ENCODE measurements at regions not wholly inside any gene's neighbourhood (a gene's known extent, or its start where the extent isn't known, plus 50 kb on each side); places are given as distances from the start of the nearest gene placed in this dataset.
"Not testable (repeated sequence)": the region's sequence is repeated elsewhere in the genome, so short reads cannot be mapped to it uniquely, and the experiment has no call there.

DNA sequence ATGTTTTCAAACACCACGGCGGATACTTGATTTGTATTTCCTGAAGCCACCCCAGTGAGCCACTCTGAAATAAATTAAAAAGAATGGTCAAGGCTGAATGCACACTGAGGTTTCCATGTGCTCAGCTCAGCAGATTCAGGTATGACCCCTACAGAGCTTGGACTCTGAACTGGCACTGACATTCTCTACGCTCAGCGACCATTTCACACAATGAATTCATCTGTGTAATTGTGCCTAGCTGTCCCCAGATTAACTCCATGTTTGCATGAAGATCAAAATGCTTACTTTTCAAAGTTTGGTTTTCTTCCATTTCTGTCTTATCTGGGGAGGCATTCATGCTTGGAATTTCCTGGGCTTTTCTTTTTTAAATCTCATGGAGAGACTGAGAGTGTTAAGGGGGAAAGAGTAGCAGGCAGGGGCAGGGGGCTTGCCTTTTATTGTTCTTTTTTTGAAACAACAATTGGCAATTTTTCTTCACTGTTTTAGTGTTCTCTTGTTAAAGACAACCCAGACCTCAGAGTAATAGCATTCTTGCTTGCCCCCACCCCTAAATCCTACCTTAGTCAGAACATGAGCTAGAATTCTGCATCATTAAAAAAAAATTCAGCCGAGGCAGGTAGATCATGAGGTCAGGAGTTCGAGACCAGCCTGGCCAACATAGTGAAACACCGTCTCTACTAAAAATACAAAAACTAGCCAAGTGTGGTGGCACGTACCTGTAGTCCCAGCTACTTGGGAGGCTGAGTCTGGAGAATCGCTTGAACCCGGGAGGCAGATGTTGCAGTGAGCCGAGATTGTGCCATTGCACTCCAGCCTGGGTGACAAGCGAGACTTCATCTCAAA, 85.5 kb upstream of the HNF1B start:
- intact Hi-C loops (cut with micrococcal nuclease) = no loop called here
- DNase-seq = no peak
- ATAC-seq = no peak

GRCh38 chr17:37829592-37830123, 84.8 kb upstream of the HNF1B start:
- ATAC-seq (no peak), DNase-seq (no peak)
- intact Hi-C loops (cut with micrococcal nuclease) = no loop called here

DNA sequence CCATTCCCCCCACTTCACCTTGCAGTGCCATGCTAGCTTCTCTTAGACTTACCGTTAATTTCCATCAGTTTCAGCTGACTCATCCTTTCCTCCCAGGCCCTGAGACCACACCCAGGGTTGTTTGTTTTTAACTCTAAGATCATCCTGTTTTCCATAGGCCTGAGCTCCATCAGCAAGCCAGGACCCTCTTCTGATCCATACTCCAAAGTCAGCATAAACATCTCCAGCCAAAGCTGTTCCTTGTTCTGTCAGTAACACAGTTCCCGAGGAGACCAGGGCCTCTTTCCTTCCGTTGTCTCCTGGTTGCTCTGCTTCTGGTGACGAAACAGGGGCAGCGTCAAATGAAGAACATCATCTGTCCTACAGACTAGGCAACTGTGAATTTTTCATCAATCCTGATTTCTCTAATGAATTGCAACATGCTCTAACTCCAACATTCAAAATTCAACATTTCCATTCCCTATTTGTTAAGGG, 83.8 kb upstream of the HNF1B start:
- DNase-seq (peak; percentile 28), ATAC-seq (peak; percentile 41)
- intact Hi-C loops (cut with micrococcal nuclease) = no loop called here

GRCh38 chr17:37827905-37828650, 83.2 kb upstream of the HNF1B start:
- DNase-seq = no peak
- ATAC-seq = no peak
- intact Hi-C loops (cut with micrococcal nuclease) = no loop called here

- DNase-seq = peak; percentile 41
- ATAC-seq = peak; percentile 58
- intact Hi-C loops (cut with micrococcal nuclease) = no loop called here
These were observed 81.9 kb upstream of the HNF1B start for GRCh38 chr17:37826497-37827430.

DNA sequence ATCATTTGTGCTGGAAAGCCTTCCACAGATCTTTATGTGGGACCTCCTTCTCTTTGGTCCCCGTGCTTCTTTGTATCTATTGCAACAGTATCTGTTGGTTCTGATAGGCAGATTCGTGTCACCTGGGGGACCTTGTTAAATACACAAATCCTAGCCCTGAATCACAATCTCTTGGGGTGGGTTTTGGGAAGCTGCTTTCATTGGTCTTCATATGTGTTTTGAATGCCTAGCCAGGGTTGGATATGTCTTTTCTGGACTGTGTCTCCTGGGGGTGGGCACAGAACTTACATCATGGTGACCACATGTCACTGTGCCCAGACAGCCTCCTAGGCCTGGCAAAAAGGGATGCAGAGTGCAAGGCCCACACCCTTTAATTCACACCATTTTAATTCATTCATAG, 81.0 kb upstream of the HNF1B start:
- intact Hi-C loops (cut with micrococcal nuclease) = no loop called here
- DNase-seq = no peak
- no peak for ATAC-seq

GRCh38 chr17:37824534-37825485, 80.0 kb upstream of the HNF1B start:
- DNase-seq (no peak), ATAC-seq (peak; percentile 25)
- intact Hi-C loops (cut with micrococcal nuclease) = no loop called here

DNA sequence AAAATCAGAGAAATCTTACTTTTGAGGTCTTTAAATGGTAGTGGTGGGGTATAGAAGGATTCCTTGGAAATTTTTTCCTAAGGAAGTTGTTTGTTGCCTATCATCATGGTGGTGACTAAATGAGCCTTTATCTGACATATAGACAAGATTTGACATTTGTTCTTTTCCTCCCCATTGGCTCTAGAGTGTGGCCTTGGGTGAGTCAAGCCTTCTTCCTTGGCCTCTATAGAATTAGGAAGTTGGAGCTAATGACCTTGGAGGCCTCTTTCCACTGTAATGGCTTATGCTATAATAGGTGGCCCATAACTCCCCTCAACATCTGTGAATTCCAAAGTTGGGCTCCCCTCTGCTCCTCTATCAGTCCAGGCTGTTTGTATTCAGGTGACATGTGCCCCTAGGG, 79.1 kb upstream of the HNF1B start:
- no peak for ATAC-seq
- intact Hi-C loops (cut with micrococcal nuclease) = no loop called here
- no peak for DNase-seq

DNA sequence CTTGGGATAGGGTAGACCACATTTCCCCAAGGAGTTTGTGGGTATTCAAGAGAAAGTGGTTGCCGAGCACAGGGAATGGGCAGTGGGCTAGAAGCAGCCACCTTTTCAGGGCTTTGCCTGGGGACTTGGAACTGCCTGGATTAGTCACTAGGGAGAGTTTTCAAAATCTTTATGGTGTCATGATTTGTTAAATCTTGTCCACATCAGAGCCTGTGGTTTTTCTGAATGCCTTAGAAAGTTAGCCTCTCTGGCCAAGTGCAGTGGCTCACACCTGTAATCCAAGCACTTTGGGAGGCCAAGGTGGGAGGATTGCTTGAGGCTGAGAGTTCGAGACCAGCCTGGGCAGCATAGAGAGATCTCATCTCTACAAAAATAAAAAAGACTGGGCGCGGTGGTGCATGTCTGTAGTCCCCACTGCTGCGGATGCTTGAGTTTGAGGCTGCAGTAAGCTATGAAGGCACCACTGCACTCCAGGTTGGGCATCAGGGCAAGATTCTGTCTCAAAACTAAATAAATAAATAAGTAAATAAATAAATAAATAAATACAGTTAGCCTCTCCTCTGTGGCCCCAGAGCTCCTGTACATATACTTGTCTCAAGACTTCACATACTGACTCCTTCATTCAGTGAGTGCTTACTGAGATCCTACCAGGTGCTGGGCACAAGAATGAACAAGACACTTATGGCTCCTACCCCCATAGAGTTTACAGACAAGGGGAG, 76.3 kb upstream of the HNF1B start:
- ATAC-seq (no peak), DNase-seq (no peak)
- intact Hi-C loops (cut with micrococcal nuclease) = no loop called here

GRCh38 chr17:37820313-37820994, 75.6 kb upstream of the HNF1B start:
- intact Hi-C loops (cut with micrococcal nuclease) = no loop called here
- DNase-seq = no peak
- ATAC-seq = no peak

DNA sequence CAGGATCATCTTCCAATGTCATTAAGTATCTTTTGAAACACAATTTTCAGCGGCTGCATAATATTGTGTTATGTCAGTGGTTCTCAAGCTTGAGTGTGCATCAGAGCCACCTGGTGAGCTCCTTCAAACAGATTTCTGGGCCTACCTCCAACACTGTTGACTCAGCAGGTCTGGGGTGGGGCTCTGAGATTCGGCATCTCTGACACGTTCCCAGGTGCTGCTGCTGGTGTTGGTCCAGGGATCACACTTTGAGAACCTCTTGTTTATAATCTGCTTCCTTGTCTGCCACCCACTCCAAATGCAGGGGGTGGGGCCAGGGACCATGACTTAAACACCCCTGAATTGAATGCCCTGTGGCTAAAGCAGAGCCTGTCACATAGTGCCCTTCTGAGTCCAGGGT, 73.8 kb upstream of the HNF1B start:
- intact Hi-C loops (cut with micrococcal nuclease) = no loop called here
- ATAC-seq (no peak), DNase-seq (no peak)

GRCh38 chr17:37816950-37817349, 72.1 kb upstream of the HNF1B start:
- DNase-seq (no peak), ATAC-seq (no peak)
- intact Hi-C loops (cut with micrococcal nuclease) = no loop called here

- intact Hi-C loops (cut with micrococcal nuclease) = no loop called here
- ATAC-seq = no peak
- DNase-seq = no peak
These were observed 70.7 kb upstream of the HNF1B start for GRCh38 chr17:37815536-37815935.

DNA sequence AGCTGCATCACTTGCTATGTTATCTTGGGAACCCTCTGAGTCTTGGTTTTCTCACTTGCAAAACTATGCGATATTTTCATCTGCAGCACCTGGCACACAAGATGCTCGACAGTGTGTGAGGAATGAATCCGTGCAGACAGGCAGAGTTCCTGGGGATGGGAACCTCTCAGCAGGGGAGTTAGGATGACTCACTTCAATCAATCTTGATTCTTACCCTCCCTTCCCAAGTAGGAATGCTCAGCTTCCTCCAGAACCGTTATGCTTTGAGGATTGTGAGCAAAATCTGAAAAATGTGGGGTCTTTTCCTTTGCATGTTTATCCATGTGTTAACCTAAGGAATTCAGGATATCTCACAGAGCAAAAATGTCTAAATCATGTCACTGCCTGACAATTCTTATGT, 68.9 kb upstream of the HNF1B start:
- ATAC-seq = no peak
- no peak for DNase-seq
- intact Hi-C loops (cut with micrococcal nuclease) = no loop called here

- intact Hi-C loops (cut with micrococcal nuclease); ATAC-seq; DNase-seq: not testable (repeated sequence)
These were observed 64.0 kb upstream of the HNF1B start for GRCh38 chr17:37808846-37809245.

DNA sequence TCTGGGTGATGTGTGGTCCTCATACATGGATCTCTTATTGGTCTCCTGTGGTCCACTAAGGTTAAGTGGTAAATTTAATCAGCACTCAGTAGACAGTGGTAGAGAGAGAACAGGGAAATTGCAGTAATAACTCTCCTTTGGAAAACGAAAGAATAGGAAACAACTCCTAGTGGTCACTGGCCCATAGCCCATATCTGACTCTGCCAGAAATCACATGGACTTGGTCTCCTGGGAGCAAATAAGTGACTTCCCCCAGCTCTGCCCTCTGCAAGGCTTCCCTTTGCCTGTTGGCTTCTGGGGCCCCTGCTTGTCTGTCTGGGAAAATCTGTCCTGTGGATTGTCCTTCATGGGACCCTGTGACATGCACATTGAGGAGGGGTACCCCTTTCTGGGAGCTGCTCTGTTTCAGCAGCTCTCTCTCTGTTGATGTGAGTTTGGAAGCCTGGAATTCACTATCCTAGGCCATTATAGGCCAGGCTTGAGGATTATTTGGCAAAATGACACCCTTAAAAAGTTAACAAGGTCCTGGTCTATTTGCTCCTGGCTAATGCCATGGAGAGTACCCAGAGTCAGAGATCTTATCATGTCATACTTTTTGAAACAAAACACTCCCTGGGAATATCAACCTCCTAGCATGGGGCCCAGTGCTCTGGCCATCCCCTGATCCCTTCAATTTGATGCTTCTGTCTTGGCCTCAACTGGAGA, 58.0 kb upstream of the HNF1B start:
- peak; percentile 57 for ATAC-seq
- no peak for DNase-seq
- intact Hi-C loops (cut with micrococcal nuclease) = no loop called here
